ENCODE measurements at regions not wholly inside any gene's neighbourhood (a gene's known extent, or its start where the extent isn't known, plus 50 kb on each side); places are given as distances from the start of the nearest gene placed in this dataset.

DNA sequence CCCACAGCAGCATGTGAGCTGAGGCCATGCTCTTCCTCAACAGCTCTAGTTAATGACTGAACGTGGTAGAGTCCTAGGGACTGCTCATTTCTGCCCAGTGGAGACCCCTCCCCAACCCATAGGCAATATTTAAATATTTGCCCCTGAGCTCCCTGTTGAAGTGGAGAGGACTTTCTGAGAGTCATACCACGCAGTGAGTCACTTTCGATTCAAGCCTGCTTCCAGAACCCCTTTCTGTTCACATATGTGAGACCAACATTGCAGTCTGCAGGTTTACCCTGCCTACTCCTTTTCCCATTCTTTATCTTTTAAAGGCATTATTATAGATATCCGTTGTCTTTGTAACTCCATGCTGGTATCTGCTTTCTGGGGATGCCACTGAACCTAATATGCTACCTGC lies 946.3 kb downstream of the JRKL start:
- Histone ChIP-seq H3K9me3 (ENCODE audit: low read depth, low read length, poor library complexity, severe bottlenecking) (no peaks in the 10 kb centered on the region), H3K27me3 (replicated peaks; ENCODE audit: insufficient read depth, low read depth, low read length, poor library complexity) (no peaks in the 10 kb centered on the region), H3K27ac (ENCODE audit: low read depth, low read length, poor library complexity, severe bottlenecking) (no peak overlapping the region), H3K4me1 (ENCODE audit: insufficient read depth, low read length, poor library complexity, severe bottlenecking) (no peaks in the 10 kb centered on the region), H3K36me3 (ENCODE audit: insufficient read depth, low read length, poor library complexity, severe bottlenecking) (no peaks in the 10 kb centered on the region), H3K4me3 (ENCODE audit: low read depth, low read length, poor library complexity, severe bottlenecking) (no peak overlapping the region)
- ChIA-PET POLR2A (ENCODE audit: low non-redundant PET) (no interaction called here), CTCF (no interaction called here)
- DNase-seq (ENCODE audit: low spot score) = no peak
- BruUV-seq (replicated peaks) = no TSS peak
- intact Hi-C loops (cut with micrococcal nuclease; ENCODE audit: unreplicated experiment) = no loop called here
- no peak for TF ChIP-seq EZH2 (IDR thresholded peaks at IDR 0.05; ENCODE audit: borderline replicate concordance, low read depth, low read length, poor library complexity, severe bottlenecking)
- TF ChIP-seq, protein P1, sequence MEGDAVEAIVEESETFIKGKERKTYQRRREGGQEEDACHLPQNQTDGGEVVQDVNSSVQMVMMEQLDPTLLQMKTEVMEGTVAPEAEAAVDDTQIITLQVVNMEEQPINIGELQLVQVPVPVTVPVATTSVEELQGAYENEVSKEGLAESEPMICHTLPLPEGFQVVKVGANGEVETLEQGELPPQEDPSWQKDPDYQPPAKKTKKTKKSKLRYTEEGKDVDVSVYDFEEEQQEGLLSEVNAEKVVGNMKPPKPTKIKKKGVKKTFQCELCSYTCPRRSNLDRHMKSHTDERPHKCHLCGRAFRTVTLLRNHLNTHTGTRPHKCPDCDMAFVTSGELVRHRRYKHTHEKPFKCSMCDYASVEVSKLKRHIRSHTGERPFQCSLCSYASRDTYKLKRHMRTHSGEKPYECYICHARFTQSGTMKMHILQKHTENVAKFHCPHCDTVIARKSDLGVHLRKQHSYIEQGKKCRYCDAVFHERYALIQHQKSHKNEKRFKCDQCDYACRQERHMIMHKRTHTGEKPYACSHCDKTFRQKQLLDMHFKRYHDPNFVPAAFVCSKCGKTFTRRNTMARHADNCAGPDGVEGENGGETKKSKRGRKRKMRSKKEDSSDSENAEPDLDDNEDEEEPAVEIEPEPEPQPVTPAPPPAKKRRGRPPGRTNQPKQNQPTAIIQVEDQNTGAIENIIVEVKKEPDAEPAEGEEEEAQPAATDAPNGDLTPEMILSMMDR (conservative IDR thresholded peaks at IDR 0.05; ENCODE audit: low read depth, low read length) = no peak

DNA sequence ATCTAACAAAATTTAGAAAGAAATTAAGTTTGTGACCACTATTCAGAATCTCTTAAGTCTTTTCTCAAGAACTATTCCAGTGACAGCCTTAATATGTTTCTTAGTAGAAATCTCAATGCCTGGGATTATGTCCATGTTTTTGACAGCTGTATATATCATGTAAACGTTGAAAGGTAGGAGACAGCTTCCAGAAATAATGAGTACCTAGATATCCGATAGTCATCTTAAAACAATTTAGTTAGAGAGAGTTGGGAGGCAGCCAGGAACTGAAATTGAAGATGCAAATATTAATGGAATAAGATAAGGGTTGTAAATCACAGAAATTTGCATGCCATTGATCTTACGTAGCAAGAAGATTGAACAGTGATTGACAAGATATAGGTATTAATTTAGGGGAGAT lies 955.2 kb downstream of the JRKL start:
- CTCF ChIA-PET = no interaction called here
- intact Hi-C loops (cut with micrococcal nuclease; ENCODE audit: unreplicated experiment) = no loop called here

DNA sequence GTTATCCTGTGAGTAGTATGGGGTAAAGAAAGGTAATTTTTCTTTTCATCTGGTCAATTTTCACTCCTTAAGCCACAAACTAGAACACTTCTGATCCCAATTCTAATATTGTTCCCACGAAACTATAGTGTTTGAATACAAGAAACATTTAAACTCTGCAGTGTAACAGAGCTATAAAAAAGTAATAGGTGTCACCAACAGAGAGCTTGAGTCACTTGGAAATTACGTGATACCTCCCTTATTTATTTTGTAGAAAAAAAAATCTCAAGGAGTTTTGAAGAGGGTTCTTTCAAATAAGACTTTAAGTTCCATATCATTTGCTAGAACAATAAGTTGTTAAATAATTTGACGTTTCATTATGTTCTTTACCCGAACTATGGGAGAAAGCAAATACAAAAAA lies 959.4 kb downstream of the JRKL start:
- no peak for DNase-seq (ENCODE audit: low spot score)
- TF ChIP-seq, protein P1 (conservative IDR thresholded peaks at IDR 0.05; ENCODE audit: low read depth, low read length) = no peak
- no peak for TF ChIP-seq EZH2 (IDR thresholded peaks at IDR 0.05; ENCODE audit: borderline replicate concordance, low read depth, low read length, poor library complexity, severe bottlenecking)
- CTCF ChIA-PET = no interaction called here
- Histone ChIP-seq H3K4me3 (ENCODE audit: low read depth, low read length, poor library complexity, severe bottlenecking) (no peak overlapping the region), H3K27ac (ENCODE audit: low read depth, low read length, poor library complexity, severe bottlenecking) (no peak overlapping the region), H3K36me3 (ENCODE audit: insufficient read depth, low read length, poor library complexity, severe bottlenecking) (no peaks in the 10 kb centered on the region), H3K9me3 (ENCODE audit: low read depth, low read length, poor library complexity, severe bottlenecking) (no peaks in the 10 kb centered on the region), H3K27me3 (replicated peaks; ENCODE audit: insufficient read depth, low read depth, low read length, poor library complexity) (no peaks in the 10 kb centered on the region), H3K4me1 (ENCODE audit: insufficient read depth, low read length, poor library complexity, severe bottlenecking) (peaks cover 13% of the 10 kb centered on the region)
- no TSS peak for BruUV-seq (replicated peaks)
- intact Hi-C loops (cut with micrococcal nuclease; ENCODE audit: unreplicated experiment) = no loop called here
- POLR2A ChIA-PET (ENCODE audit: low non-redundant PET) = no interaction called here

More for the DNA sequence above, 955.2 kb downstream of the JRKL start:
- H3K27ac ChIP-seq (ENCODE audit: low read depth, low read length, poor library complexity, severe bottlenecking) = no peak overlapping the region
- no peak overlapping the region for H3K4me3 ChIP-seq (ENCODE audit: low read depth, low read length, poor library complexity, severe bottlenecking)
- BruUV-seq (replicated peaks) = no TSS peak
- H3K36me3 ChIP-seq (ENCODE audit: insufficient read depth, low read length, poor library complexity, severe bottlenecking) = no peaks in the 10 kb centered on the region
- POLR2A ChIA-PET (ENCODE audit: low non-redundant PET) = no interaction called here
- no peaks in the 10 kb centered on the region for H3K4me1 ChIP-seq (ENCODE audit: insufficient read depth, low read length, poor library complexity, severe bottlenecking)
- TF ChIP-seq EZH2 (IDR thresholded peaks at IDR 0.05; ENCODE audit: borderline replicate concordance, low read depth, low read length, poor library complexity, severe bottlenecking) = no peak
- TF ChIP-seq, protein P1 (conservative IDR thresholded peaks at IDR 0.05; ENCODE audit: low read depth, low read length) = no peak
- no peak for DNase-seq (ENCODE audit: low spot score)
- H3K9me3 ChIP-seq (ENCODE audit: low read depth, low read length, poor library complexity, severe bottlenecking) = no peaks in the 10 kb centered on the region
- H3K27me3 ChIP-seq (replicated peaks; ENCODE audit: insufficient read depth, low read depth, low read length, poor library complexity) = no peaks in the 10 kb centered on the region

Data from A673 (cell line).